ENCODE measurements at regions not wholly inside any gene's neighbourhood (a gene's known extent, or its start where the extent isn't known, plus 50 kb on each side); places are given as distances from the start of the nearest gene placed in this dataset.
"Not testable (repeated sequence)": the region's sequence is repeated elsewhere in the genome, so short reads cannot be mapped to it uniquely, and the experiment has no call there.

GRCh38 chr5:38631376-38631775 lies 74.9 kb upstream of the LIFR start:
- H3K4me1 Mint-ChIP-seq; H3K36me3 Mint-ChIP-seq (ENCODE audit: insufficient read depth); ATAC-seq (replicated peaks; ENCODE audit: extremely low read depth, poor library complexity, severe bottlenecking); DNase-seq (ENCODE audit: low spot score in 2 of 2); H3K27ac Mint-ChIP-seq (ENCODE audit: low read depth); H3K4me3 Mint-ChIP-seq; H3K9me3 Mint-ChIP-seq: not testable (repeated sequence)
- H3K27me3 Mint-ChIP-seq, result peaks cover 45% of the 10 kb centered on the region

GRCh38 chr5:38634568-38635369 lies 78.3 kb upstream of the LIFR start:
- H3K36me3 Mint-ChIP-seq (ENCODE audit: insufficient read depth), result no peaks in the 10 kb centered on the region
- no peaks in the 10 kb centered on the region for H3K4me1 Mint-ChIP-seq
- peaks cover 5% of the 10 kb centered on the region for H3K9me3 Mint-ChIP-seq
- H3K27ac Mint-ChIP-seq (ENCODE audit: low read depth), result no peak overlapping the region
- ATAC-seq (replicated peaks; ENCODE audit: extremely low read depth, poor library complexity, severe bottlenecking) (no peak), DNase-seq (ENCODE audit: low spot score in 2 of 2) (no peak)
- H3K4me3 Mint-ChIP-seq, result no peak overlapping the region
- peaks cover 59% of the 10 kb centered on the region for H3K27me3 Mint-ChIP-seq

GRCh38 chr5:38636626-38637025 lies 80.2 kb upstream of the LIFR start:
- no peaks in the 10 kb centered on the region for H3K4me1 Mint-ChIP-seq

GRCh38 chr5:38638656-38639055 lies 82.2 kb upstream of the LIFR start:
- Mint-ChIP-seq H3K9me3 (no peaks in the 10 kb centered on the region), H3K4me1 (no peaks in the 10 kb centered on the region), H3K4me3 (no peak overlapping the region), H3K27me3 (peaks cover 51% of the 10 kb centered on the region), H3K36me3 (ENCODE audit: insufficient read depth) (no peaks in the 10 kb centered on the region), H3K27ac (ENCODE audit: low read depth) (no peak overlapping the region)
- no peak for DNase-seq (ENCODE audit: low spot score in 2 of 2)
- no peak for ATAC-seq (replicated peaks; ENCODE audit: extremely low read depth, poor library complexity, severe bottlenecking)

More at GRCh38 chr5:38636626-38637025, 80.2 kb upstream of the LIFR start:
- no peak overlapping the region for H3K27ac Mint-ChIP-seq (ENCODE audit: low read depth)
- DNase-seq (ENCODE audit: low spot score in 2 of 2) (no peak), ATAC-seq (replicated peaks; ENCODE audit: extremely low read depth, poor library complexity, severe bottlenecking) (no peak)
- no peaks in the 10 kb centered on the region for H3K36me3 Mint-ChIP-seq (ENCODE audit: insufficient read depth)
- peaks cover 47% of the 10 kb centered on the region for H3K27me3 Mint-ChIP-seq
- peaks cover 3% of the 10 kb centered on the region for H3K9me3 Mint-ChIP-seq
- H3K4me3 Mint-ChIP-seq, result no peak overlapping the region

- Mint-ChIP-seq H3K4me3 (no peak overlapping the region), H3K4me1 (no peaks in the 10 kb centered on the region), H3K27ac (ENCODE audit: low read depth) (no peak overlapping the region), H3K27me3 (peaks cover 44% of the 10 kb centered on the region), H3K9me3 (no peaks in the 10 kb centered on the region), H3K36me3 (ENCODE audit: insufficient read depth) (no peaks in the 10 kb centered on the region)
- DNase-seq (ENCODE audit: low spot score in 2 of 2) (no peak), ATAC-seq (replicated peaks; ENCODE audit: extremely low read depth, poor library complexity, severe bottlenecking) (no peak)
Measured at GRCh38 chr5:38639377-38640358, 83.2 kb upstream of the LIFR start.

GRCh38 chr5:38641003-38641402 lies 84.6 kb upstream of the LIFR start:
- H3K27ac Mint-ChIP-seq (ENCODE audit: low read depth), result no peak overlapping the region
- DNase-seq (ENCODE audit: low spot score in 2 of 2) (no peak), ATAC-seq (replicated peaks; ENCODE audit: extremely low read depth, poor library complexity, severe bottlenecking) (no peak)
- H3K4me3 Mint-ChIP-seq, result no peak overlapping the region
- H3K27me3 Mint-ChIP-seq, result peaks cover 42% of the 10 kb centered on the region
- no peaks in the 10 kb centered on the region for H3K9me3 Mint-ChIP-seq
- no peaks in the 10 kb centered on the region for H3K36me3 Mint-ChIP-seq (ENCODE audit: insufficient read depth)
- H3K4me1 Mint-ChIP-seq, result no peaks in the 10 kb centered on the region

GRCh38 chr5:38642189-38642911 lies 85.9 kb upstream of the LIFR start:
- no peaks in the 10 kb centered on the region for H3K4me1 Mint-ChIP-seq
- ATAC-seq (replicated peaks; ENCODE audit: extremely low read depth, poor library complexity, severe bottlenecking), result no peak
- no peak overlapping the region for H3K27ac Mint-ChIP-seq (ENCODE audit: low read depth)
- H3K4me3 Mint-ChIP-seq, result no peak overlapping the region
- H3K9me3 Mint-ChIP-seq, result no peaks in the 10 kb centered on the region
- no peaks in the 10 kb centered on the region for H3K36me3 Mint-ChIP-seq (ENCODE audit: insufficient read depth)
- H3K27me3 Mint-ChIP-seq, result peaks cover 42% of the 10 kb centered on the region
- no peak for DNase-seq (ENCODE audit: low spot score in 2 of 2)

GRCh38 chr5:38643616-38644015 lies 87.2 kb upstream of the LIFR start:
- no peaks in the 10 kb centered on the region for H3K36me3 Mint-ChIP-seq (ENCODE audit: insufficient read depth)
- H3K9me3 Mint-ChIP-seq, result no peaks in the 10 kb centered on the region
- no peak overlapping the region for H3K27ac Mint-ChIP-seq (ENCODE audit: low read depth)
- peaks cover 30% of the 10 kb centered on the region for H3K27me3 Mint-ChIP-seq
- no peak overlapping the region for H3K4me3 Mint-ChIP-seq
- ATAC-seq (replicated peaks; ENCODE audit: extremely low read depth, poor library complexity, severe bottlenecking) (no peak), DNase-seq (ENCODE audit: low spot score in 2 of 2) (no peak)
- H3K4me1 Mint-ChIP-seq, result no peaks in the 10 kb centered on the region

- DNase-seq (ENCODE audit: low spot score in 2 of 2) (no peak), ATAC-seq (replicated peaks; ENCODE audit: extremely low read depth, poor library complexity, severe bottlenecking) (no peak)
- no peak overlapping the region for H3K4me3 Mint-ChIP-seq
- no peaks in the 10 kb centered on the region for H3K9me3 Mint-ChIP-seq
- peaks cover 5% of the 10 kb centered on the region for H3K4me1 Mint-ChIP-seq
- H3K27ac Mint-ChIP-seq (ENCODE audit: low read depth), result no peak overlapping the region
- peaks cover 36% of the 10 kb centered on the region for H3K27me3 Mint-ChIP-seq
- no peaks in the 10 kb centered on the region for H3K36me3 Mint-ChIP-seq (ENCODE audit: insufficient read depth)
Measured at GRCh38 chr5:38645508-38645907, 89.1 kb upstream of the LIFR start.

- Mint-ChIP-seq H3K4me3 (no peak overlapping the region), H3K9me3 (no peaks in the 10 kb centered on the region), H3K27ac (ENCODE audit: low read depth) (no peak overlapping the region), H3K27me3 (peaks cover 33% of the 10 kb centered on the region), H3K36me3 (ENCODE audit: insufficient read depth) (no peaks in the 10 kb centered on the region), H3K4me1 (peaks cover 10% of the 10 kb centered on the region)
- no peak for ATAC-seq (replicated peaks; ENCODE audit: extremely low read depth, poor library complexity, severe bottlenecking)
- DNase-seq (ENCODE audit: low spot score in 2 of 2), result no peak
Measured at GRCh38 chr5:38648703-38649291, 92.4 kb upstream of the LIFR start.

- DNase-seq (ENCODE audit: low spot score in 2 of 2), result no peak
- Mint-ChIP-seq H3K27me3 (peaks cover 33% of the 10 kb centered on the region), H3K36me3 (ENCODE audit: insufficient read depth) (no peaks in the 10 kb centered on the region), H3K4me3 (peak overlapping the region; percentile 38), H3K4me1 (peaks cover 10% of the 10 kb centered on the region), H3K9me3 (no peaks in the 10 kb centered on the region), H3K27ac (ENCODE audit: low read depth) (no peak overlapping the region)
- ATAC-seq (replicated peaks; ENCODE audit: extremely low read depth, poor library complexity, severe bottlenecking), result no peak
Measured at GRCh38 chr5:38650540-38650939, 94.1 kb upstream of the LIFR start.

GRCh38 chr5:38650946-38651345 lies 94.5 kb upstream of the LIFR start:
- no peak overlapping the region for H3K27ac Mint-ChIP-seq (ENCODE audit: low read depth)
- peak overlapping the region; percentile 38 for H3K4me3 Mint-ChIP-seq
- H3K27me3 Mint-ChIP-seq, result peaks cover 37% of the 10 kb centered on the region
- no peaks in the 10 kb centered on the region for H3K9me3 Mint-ChIP-seq
- no peak for ATAC-seq (replicated peaks; ENCODE audit: extremely low read depth, poor library complexity, severe bottlenecking)
- H3K36me3 Mint-ChIP-seq (ENCODE audit: insufficient read depth), result no peaks in the 10 kb centered on the region
- peaks cover 10% of the 10 kb centered on the region for H3K4me1 Mint-ChIP-seq
- DNase-seq (ENCODE audit: low spot score in 2 of 2), result no peak

All from central memory CD8-positive, alpha-beta T cell (primary cell).